Ovary (tissue), 7 donors: ENCODE measurements at regions not wholly inside any gene's neighbourhood (a gene's known extent, or its start where the extent isn't known, plus 50 kb on each side); places are given as distances from the start of the nearest gene placed in this dataset.

Experiments used
- DNase-seq, 5 donors: peaks; one replicate each; pipeline ENCODE4 v3.0.0-alpha.2; 2019 to 2020
- H3K27ac ChIP-seq, 2 donors: fragments of 200-600 bp; one replicate each; pipeline versions ENCODE4 v1.5.1 to v1.8.0; 2019 to 2022
- H3K27me3 ChIP-seq: fragments of 200-600 bp; one replicate; pipeline ENCODE4 v1.8.0; 2022
- H3K36me3 ChIP-seq: fragments of 200-600 bp; sonication (generic); one replicate; pipeline ENCODE4 v1.5.1; 2019
- H3K4me1 ChIP-seq: one replicate; pipeline ENCODE4 v1.8.1; 2013; ENCODE audit warnings: mild to moderate bottlenecking, moderate library complexity; ENCODE audit not compliant: insufficient read depth
- H3K4me3 ChIP-seq: fragments of 200-600 bp; sonication (generic); one replicate; pipeline ENCODE4 v1.5.1; 2017
- H3K9me3 ChIP-seq, 2 donors: fragments of 200-600 bp in 1 of 2; sonication (generic) in 1 of 2; one replicate each; pipeline versions ENCODE4 v1.5.1 to v1.8.1; 2013 to 2019; ENCODE audit warnings: mild to moderate bottlenecking in 1 of 2, moderate library complexity in 1 of 2
- EP300 ChIP-seq: sonication (generic); formaldehyde crosslinking; IDR thresholded peaks from one replicate; pipeline ENCODE4 v1.6.1; 2017; ENCODE audit warnings: antibody characterized with exemption
- POLR2A ChIP-seq: fragments of 450-650 bp; IDR thresholded peaks from one replicate; pipeline ENCODE4 v1.6.1; 2017; ENCODE audit warnings: antibody characterized with exemption, mild to moderate bottlenecking, moderate library complexity
- WGBS, 3 donors: extraction: QIAGEN DNeasy Blood & Tissue Kit in 1 of 3; methylation state at CpG; one replicate each; pipeline versions ENCODE4 v1.1.5 to v1.1.7; 2013 to 2017; 5-methylcytosine and 5-hydroxymethylcytosine counted together
- intact Hi-C, 4 donors: fragments of 100-400 bp; cut with DNase I; formaldehyde crosslinking; loops; one replicate each; pipeline versions ENCODE4 v1.11.0 to v1.15.1; 2022 to 2023
- TF ChIP-seq, protein P1 (sequence below), 3 donors: fragments of 450-650 bp in 2 of 3; fragments of 200-600 bp in 1 of 3; IDR thresholded peaks; one replicate each; pipeline versions ENCODE4 v1.5.1 to v1.8.0; 2016 to 2022; ENCODE audit warnings: antibody characterized with exemption in 3 of 3, mild to moderate bottlenecking in 1 of 3
- donor health status: DM: no; HTN: no; CAD: no; lungs with moderate emphysema.
- donor health status: DM: no; HTN: no; CAD: no.
- donor health status: Bipolar disorder and iron deficiency.
- donor health status: DM: no; HTN: no; CAD: no.
- donor health status: DM: yes; HTN: yes; CAD: no.

DNA sequence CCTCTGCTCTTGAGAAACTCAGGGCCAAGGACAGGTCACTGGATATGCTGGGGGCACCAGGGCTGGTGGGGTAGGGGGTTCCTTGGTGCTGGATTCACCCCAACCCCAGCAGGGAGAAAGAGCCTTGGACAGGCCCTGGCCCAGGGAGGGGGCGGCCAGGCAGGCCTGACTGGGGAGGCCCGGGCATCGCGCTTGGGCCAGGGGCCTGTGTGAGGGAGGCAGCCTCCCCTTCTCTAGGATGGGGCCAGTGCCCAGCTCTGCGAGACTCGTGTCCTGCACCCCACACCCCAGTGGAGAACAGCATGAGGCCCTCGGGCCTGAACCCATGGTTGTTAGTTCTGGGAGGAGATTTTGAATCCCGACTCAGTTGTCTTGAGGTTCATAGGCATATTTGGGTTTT, 217.1 kb downstream of the ZNF248 start:
- no peak for DNase-seq

GRCh38 chr10:37639200-37639599, 218.2 kb downstream of the ZNF248 start:
- Histone ChIP-seq H3K27ac (no peak overlapping the region), H3K27me3 (no peaks in the 10 kb centered on the region), H3K4me1 (no peaks in the 10 kb centered on the region), H3K36me3 (no peaks in the 10 kb centered on the region), H3K9me3 (no peaks in the 10 kb centered on the region), H3K4me3 (no peak overlapping the region)
- DNase-seq, result no peak
- intact Hi-C loops, result no loop called here
- TF ChIP-seq EP300, result no peak
- TF ChIP-seq, protein P1, sequence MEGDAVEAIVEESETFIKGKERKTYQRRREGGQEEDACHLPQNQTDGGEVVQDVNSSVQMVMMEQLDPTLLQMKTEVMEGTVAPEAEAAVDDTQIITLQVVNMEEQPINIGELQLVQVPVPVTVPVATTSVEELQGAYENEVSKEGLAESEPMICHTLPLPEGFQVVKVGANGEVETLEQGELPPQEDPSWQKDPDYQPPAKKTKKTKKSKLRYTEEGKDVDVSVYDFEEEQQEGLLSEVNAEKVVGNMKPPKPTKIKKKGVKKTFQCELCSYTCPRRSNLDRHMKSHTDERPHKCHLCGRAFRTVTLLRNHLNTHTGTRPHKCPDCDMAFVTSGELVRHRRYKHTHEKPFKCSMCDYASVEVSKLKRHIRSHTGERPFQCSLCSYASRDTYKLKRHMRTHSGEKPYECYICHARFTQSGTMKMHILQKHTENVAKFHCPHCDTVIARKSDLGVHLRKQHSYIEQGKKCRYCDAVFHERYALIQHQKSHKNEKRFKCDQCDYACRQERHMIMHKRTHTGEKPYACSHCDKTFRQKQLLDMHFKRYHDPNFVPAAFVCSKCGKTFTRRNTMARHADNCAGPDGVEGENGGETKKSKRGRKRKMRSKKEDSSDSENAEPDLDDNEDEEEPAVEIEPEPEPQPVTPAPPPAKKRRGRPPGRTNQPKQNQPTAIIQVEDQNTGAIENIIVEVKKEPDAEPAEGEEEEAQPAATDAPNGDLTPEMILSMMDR (IDR thresholded peaks at IDR 0.05), result no peak
- no peak for TF ChIP-seq POLR2A
- WGBS, 3 donors, result 65 to 87% (median 69%) methylated on average over 4 to 5 of the region's 5 CpGs

More for the DNA sequence above, 217.1 kb downstream of the ZNF248 start:
- no peak overlapping the region for H3K27ac ChIP-seq
- 76 to 88% (median 79%) methylated on average over 8 of the region's 8 CpGs for WGBS, 3 donors
- TF ChIP-seq, protein P1 (IDR thresholded peaks at IDR 0.05), result no peak
- TF ChIP-seq POLR2A (no peak), EP300 (no peak)
- intact Hi-C loops, result no loop called here
- H3K27me3 ChIP-seq, result no peaks in the 10 kb centered on the region
- no peaks in the 10 kb centered on the region for H3K36me3 ChIP-seq
- no peaks in the 10 kb centered on the region for H3K9me3 ChIP-seq
- H3K4me3 ChIP-seq, result no peak overlapping the region
- H3K4me1 ChIP-seq, result no peaks in the 10 kb centered on the region

DNA sequence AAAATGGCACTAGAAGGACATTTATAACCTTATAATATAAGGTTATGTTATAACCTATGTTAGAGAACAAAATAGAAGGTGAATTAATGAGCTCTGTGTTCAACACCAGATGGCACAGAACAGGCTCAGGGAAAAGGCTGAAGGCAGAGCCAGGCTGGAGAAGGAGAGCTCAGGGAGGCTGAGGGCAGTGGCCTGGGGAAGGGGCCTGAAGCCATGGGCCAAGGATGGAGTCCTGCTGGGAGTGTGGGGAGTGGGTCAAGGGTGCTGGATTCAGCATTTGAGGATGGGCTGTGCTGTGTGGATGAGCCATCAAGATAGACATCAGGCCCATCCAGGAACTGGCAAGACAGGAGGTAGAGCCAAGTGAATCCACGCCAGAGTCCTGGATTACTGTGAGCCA, 218.8 kb downstream of the ZNF248 start:
- H3K4me3 ChIP-seq, result no peak overlapping the region
- no peak overlapping the region for H3K27ac ChIP-seq
- H3K4me1 ChIP-seq, result no peaks in the 10 kb centered on the region
- no peak for DNase-seq
- no peaks in the 10 kb centered on the region for H3K27me3 ChIP-seq
- 55 to 74% (median 60%) methylated on average over 1 of the region's 1 CpG for WGBS, 3 donors
- TF ChIP-seq EP300 (no peak), POLR2A (no peak)
- TF ChIP-seq, protein P1 (IDR thresholded peaks at IDR 0.05), result no peak
- H3K9me3 ChIP-seq, result no peaks in the 10 kb centered on the region
- intact Hi-C loops, result no loop called here
- H3K36me3 ChIP-seq, result no peaks in the 10 kb centered on the region

DNA sequence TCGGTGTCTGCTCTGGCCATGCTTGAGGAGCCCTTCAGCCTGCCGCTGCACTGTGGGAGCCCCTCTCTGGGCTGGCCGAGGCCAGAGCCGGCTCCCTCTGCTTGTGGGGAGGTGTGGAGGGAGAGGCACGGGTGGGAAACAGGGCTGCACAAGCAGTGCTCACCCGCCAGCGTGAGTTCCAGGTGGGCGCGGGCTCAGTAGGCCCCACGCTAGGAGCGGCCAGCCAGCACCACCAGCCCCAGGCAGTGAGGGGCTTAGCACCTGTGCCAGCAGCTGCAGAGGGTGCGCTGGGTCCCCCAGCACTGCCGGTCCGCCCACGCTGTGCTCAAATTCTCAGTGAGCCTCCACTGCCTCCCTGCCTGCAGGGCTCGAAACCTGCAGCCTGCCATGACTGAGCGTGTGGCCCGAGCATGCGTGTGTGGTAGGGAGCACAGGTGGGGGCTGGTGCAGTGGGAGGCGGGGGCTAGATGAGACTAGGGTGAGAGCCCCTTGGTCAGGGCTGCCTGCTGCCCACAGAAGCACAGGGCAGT, 223.0 kb downstream of the ZNF248 start:
- intact Hi-C loops, result no loop called here
- no peak for DNase-seq
- WGBS, 3 donors, result 83 to 88% (median 83%) methylated on average over 20 of the region's 20 CpGs
- TF ChIP-seq, protein P1 (IDR thresholded peaks at IDR 0.05), result no peak
- TF ChIP-seq POLR2A (no peak), EP300 (no peak)
- Histone ChIP-seq H3K4me1 (no peaks in the 10 kb centered on the region), H3K4me3 (no peak overlapping the region), H3K9me3 (no peaks in the 10 kb centered on the region), H3K27me3 (no peaks in the 10 kb centered on the region), H3K27ac (no peak overlapping the region), H3K36me3 (no peaks in the 10 kb centered on the region)
